Panc1 (cell line): ENCODE measurements at regions not wholly inside any gene's neighbourhood (a gene's known extent, or its start where the extent isn't known, plus 50 kb on each side); places are given as distances from the start of the nearest gene placed in this dataset.

Source experiments
- ATAC-seq: fragments of 200-7000 bp; cut with Tn5 transposase; 2 replicates; pipeline ENCODE4 v1.9.1; 2020; ENCODE audit warnings: mild to moderate bottlenecking, moderate library complexity
- BruUV-seq: library from RNA; stranded (reverse); fragments of 400-500 nt; replicated peaks from 2 replicates; lab custom pipeline; 2021; lab: Mats Ljungman, UMichigan
- CTCF ChIA-PET: fragments of 300-600 bp; sonication (Branson Sonifier 250); formaldehyde crosslinking; loops from one replicate; lab custom pipeline; 2022; ENCODE audit warnings: antibody characterized with exemption; lab: Charles Lee
- POLR2A ChIA-PET: fragments of 300-600 bp; sonication (Branson Sonifier 250); formaldehyde crosslinking; loops from one replicate; lab custom pipeline; 2022; ENCODE audit warnings: antibody characterized with exemption; lab: Charles Lee
- DNase-seq: peaks from one replicate; pipeline ENCODE4 v3.0.0-alpha.2; 2010; ENCODE audit warnings: low read depth, low spot score
- H3K27ac ChIP-seq: 2 replicates; pipeline ENCODE4 v1.5.1; 2011; ENCODE audit warnings: mild to moderate bottlenecking, low read length, inconsistent platforms
- H3K27me3 ChIP-seq: fragments of 200-500 bp; sonication (Bioruptor generic); 2 replicates; pipeline ENCODE4 v1.6.0; 2014; ENCODE audit warnings: low read length, inconsistent platforms; ENCODE audit not compliant: control insufficient read depth, insufficient read depth
- H3K36me3 ChIP-seq: fragments of 200-500 bp; sonication (Bioruptor generic); 2 replicates; pipeline ENCODE4 v1.5.1; 2014; ENCODE audit warnings: inconsistent platforms, mild to moderate bottlenecking, low read length, moderate library complexity; ENCODE audit not compliant: control insufficient read depth, insufficient read depth
- H3K4me1 ChIP-seq: 2 replicates; pipeline ENCODE4 v1.5.1; 2011; ENCODE audit warnings: inconsistent platforms, mild to moderate bottlenecking, low read length, moderate library complexity; ENCODE audit not compliant: control insufficient read depth, insufficient read depth
- H3K4me3 ChIP-seq, 2 experiments: 2 replicates each; pipeline ENCODE4 v1.5.1; 2011 to 2012; ENCODE audit warnings: low read depth in 2 of 2, low read length in 2 of 2, mild to moderate bottlenecking in 2 of 2, inconsistent platforms in 1 of 2, moderate library complexity in 1 of 2
- H3K9me3 ChIP-seq: fragments of 200-500 bp; sonication (Bioruptor generic); 2 replicates; pipeline ENCODE4 v1.5.1; 2014; ENCODE audit warnings: low read depth, mild to moderate bottlenecking, inconsistent platforms, low read length, moderate library complexity; ENCODE audit not compliant: control insufficient read depth, insufficient read depth
- POLR2AphosphoS5 ChIP-seq: IDR thresholded peaks from 2 replicates; pipeline ENCODE4 v1.6.1; 2012; ENCODE audit warnings: mild to moderate bottlenecking, low read depth, low read length, moderate library complexity
- SIN3A ChIP-seq: IDR thresholded peaks from 2 replicates; pipeline ENCODE4 v1.6.1; 2012; ENCODE audit warnings: low read depth, mild to moderate bottlenecking, low read length, moderate library complexity, borderline replicate concordance; ENCODE audit not compliant: insufficient read depth
- TCF7L2 ChIP-seq: IDR thresholded peaks from 2 replicates; pipeline ENCODE4 v1.6.1; 2011; ENCODE audit warnings: mild to moderate bottlenecking, low read depth, low read length, inconsistent platforms
- in situ Hi-C: cut with HindIII; loops from 2 replicates; pipeline ENCODE4 v1.10.0; 2016; ENCODE audit warnings: low sequenced_read_pairs, low pct_unique_long_range_greater_than_20kb
- intact Hi-C: fragments of 100-400 bp; cut with micrococcal nuclease; formaldehyde crosslinking; loops from one replicate; pipeline ENCODE4 v1.10.0; 2022; ENCODE audit not compliant: unreplicated experiment
- TF ChIP-seq, protein P1 (sequence below), 2 experiments: IDR thresholded peaks; 2 replicates each; pipeline ENCODE4 v1.6.1; 2011 to 2012; ENCODE audit warnings: low read depth in 2 of 2, control low read depth in 1 of 2, low read length in 1 of 2, mild to moderate bottlenecking in 1 of 2, moderate library complexity in 1 of 2; ENCODE audit not compliant: insufficient read depth in 1 of 2
- TF ChIP-seq, protein P2 (sequence below): fragments of 450-650 bp; IDR thresholded peaks from 2 replicates; pipeline ENCODE4 v1.5.1; 2017; ENCODE audit warnings: mild to moderate bottlenecking

DNA sequence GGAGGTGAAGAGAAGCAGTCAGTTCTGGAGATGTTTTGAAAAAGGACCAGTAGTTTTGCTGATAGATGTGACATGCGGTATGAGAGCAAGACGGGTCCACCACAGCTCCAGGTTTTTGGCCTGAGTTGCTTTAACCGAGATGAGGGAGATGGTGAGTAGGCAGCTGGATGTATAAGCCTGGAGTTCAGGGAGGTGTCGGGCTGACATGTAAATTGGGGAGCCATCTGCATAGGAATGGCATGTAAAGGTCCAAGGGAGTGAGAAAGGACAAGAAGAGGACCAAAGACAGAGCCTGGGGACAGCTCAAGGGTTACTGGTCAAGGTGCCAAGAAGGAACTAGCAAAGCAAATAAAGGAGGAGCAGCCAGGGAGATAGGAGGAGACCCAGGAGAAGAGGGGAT, 503.7 kb downstream of the MATN1 start:
- no TSS peak for BruUV-seq
- TF ChIP-seq TCF7L2 (no peak), SIN3A (no peak), POLR2AphosphoS5 (no peak)
- TF ChIP-seq, protein P1, sequence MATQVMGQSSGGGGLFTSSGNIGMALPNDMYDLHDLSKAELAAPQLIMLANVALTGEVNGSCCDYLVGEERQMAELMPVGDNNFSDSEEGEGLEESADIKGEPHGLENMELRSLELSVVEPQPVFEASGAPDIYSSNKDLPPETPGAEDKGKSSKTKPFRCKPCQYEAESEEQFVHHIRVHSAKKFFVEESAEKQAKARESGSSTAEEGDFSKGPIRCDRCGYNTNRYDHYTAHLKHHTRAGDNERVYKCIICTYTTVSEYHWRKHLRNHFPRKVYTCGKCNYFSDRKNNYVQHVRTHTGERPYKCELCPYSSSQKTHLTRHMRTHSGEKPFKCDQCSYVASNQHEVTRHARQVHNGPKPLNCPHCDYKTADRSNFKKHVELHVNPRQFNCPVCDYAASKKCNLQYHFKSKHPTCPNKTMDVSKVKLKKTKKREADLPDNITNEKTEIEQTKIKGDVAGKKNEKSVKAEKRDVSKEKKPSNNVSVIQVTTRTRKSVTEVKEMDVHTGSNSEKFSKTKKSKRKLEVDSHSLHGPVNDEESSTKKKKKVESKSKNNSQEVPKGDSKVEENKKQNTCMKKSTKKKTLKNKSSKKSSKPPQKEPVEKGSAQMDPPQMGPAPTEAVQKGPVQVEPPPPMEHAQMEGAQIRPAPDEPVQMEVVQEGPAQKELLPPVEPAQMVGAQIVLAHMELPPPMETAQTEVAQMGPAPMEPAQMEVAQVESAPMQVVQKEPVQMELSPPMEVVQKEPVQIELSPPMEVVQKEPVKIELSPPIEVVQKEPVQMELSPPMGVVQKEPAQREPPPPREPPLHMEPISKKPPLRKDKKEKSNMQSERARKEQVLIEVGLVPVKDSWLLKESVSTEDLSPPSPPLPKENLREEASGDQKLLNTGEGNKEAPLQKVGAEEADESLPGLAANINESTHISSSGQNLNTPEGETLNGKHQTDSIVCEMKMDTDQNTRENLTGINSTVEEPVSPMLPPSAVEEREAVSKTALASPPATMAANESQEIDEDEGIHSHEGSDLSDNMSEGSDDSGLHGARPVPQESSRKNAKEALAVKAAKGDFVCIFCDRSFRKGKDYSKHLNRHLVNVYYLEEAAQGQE (IDR thresholded peaks at IDR 0.05; ENCODE audit: insufficient read depth in 1 of 2, low read depth in 2 of 2, low read length in 1 of 2), result no peak
- TF ChIP-seq, protein P2, sequence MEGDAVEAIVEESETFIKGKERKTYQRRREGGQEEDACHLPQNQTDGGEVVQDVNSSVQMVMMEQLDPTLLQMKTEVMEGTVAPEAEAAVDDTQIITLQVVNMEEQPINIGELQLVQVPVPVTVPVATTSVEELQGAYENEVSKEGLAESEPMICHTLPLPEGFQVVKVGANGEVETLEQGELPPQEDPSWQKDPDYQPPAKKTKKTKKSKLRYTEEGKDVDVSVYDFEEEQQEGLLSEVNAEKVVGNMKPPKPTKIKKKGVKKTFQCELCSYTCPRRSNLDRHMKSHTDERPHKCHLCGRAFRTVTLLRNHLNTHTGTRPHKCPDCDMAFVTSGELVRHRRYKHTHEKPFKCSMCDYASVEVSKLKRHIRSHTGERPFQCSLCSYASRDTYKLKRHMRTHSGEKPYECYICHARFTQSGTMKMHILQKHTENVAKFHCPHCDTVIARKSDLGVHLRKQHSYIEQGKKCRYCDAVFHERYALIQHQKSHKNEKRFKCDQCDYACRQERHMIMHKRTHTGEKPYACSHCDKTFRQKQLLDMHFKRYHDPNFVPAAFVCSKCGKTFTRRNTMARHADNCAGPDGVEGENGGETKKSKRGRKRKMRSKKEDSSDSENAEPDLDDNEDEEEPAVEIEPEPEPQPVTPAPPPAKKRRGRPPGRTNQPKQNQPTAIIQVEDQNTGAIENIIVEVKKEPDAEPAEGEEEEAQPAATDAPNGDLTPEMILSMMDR, result no peak
- intact Hi-C loops (no loop called here), in situ Hi-C loops (no loop called here)
- ATAC-seq (no peak), DNase-seq (no peak)
- no peaks in the 10 kb centered on the region for H3K9me3 ChIP-seq
- H3K27me3 ChIP-seq, result peaks cover 5% of the 10 kb centered on the region
- H3K4me1 ChIP-seq, result no peaks in the 10 kb centered on the region
- no peaks in the 10 kb centered on the region for H3K36me3 ChIP-seq
- ChIA-PET CTCF (no interaction called here), POLR2A (no interaction called here)
- no peak overlapping the region for H3K27ac ChIP-seq
- no peak overlapping the region for H3K4me3 ChIP-seq

DNA sequence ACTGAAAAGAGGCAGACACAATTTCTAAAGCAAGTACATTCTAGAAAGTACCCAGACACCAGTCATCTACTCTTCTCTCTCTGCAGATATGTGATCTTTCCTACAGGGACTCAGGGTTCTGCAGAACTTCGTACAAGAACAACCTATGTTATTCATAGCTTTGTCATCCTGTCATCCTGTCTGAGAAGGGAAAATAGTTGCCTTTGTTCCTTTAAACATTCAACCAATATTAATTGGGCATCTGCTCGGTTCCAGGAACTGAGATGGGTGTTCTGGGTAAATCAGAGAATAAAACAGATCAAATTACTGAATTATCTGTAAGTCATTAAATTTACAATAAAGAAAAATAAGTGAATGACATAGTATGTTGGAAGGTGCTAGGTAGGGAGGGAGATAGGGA, 504.9 kb downstream of the MATN1 start:
- H3K4me1 ChIP-seq, result no peaks in the 10 kb centered on the region
- DNase-seq, result no peak
- TF ChIP-seq POLR2AphosphoS5 (no peak), TCF7L2 (no peak)
- H3K9me3 ChIP-seq, result no peaks in the 10 kb centered on the region
- in situ Hi-C loops, result no loop called here
- BruUV-seq, result no TSS peak
- ChIA-PET POLR2A (no interaction called here), CTCF (no interaction called here)
- no peak overlapping the region for H3K4me3 ChIP-seq
- H3K27ac ChIP-seq, result no peak overlapping the region
- H3K27me3 ChIP-seq, result peaks cover 7% of the 10 kb centered on the region
- no peak for ATAC-seq
- H3K36me3 ChIP-seq, result no peaks in the 10 kb centered on the region
- intact Hi-C loops, result no loop called here

DNA sequence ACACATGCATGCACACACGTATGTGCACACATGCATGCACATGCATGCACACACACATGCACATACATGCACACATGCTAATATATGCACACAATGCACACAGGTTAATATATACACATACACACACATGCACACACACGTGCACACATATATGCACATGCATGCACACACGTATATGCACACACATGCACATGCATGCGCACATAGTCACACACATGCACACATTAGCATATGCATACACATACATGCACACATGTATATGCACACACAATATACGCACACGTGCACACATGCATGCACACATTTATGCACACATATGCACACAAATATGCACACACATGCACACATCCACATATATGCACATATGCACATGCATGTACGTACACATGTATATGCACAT, 506.8 kb downstream of the MATN1 start:
- H3K36me3 ChIP-seq, result no peaks in the 10 kb centered on the region
- in situ Hi-C loops (no loop called here), intact Hi-C loops (no loop called here)
- ChIA-PET POLR2A (no interaction called here), CTCF (no interaction called here)
- no peaks in the 10 kb centered on the region for H3K9me3 ChIP-seq
- H3K4me1 ChIP-seq, result no peaks in the 10 kb centered on the region
- H3K27me3 ChIP-seq, result peaks cover 7% of the 10 kb centered on the region
- ATAC-seq (no peak), DNase-seq (no peak)
- H3K27ac ChIP-seq, result no peak overlapping the region
- no TSS peak for BruUV-seq
- TF ChIP-seq, protein P2, result no peak
- TF ChIP-seq, protein P1 (IDR thresholded peaks at IDR 0.05; ENCODE audit: insufficient read depth in 1 of 2, low read depth in 2 of 2, low read length in 1 of 2), result no peak
- TF ChIP-seq SIN3A, result no peak
- TF ChIP-seq POLR2AphosphoS5, result no peak
- TF ChIP-seq TCF7L2, result no peak
- no peak overlapping the region for H3K4me3 ChIP-seq
